A549 (cell line): ENCODE measurements at regions not wholly inside any gene's neighbourhood (a gene's known extent, or its start where the extent isn't known, plus 50 kb on each side); places are given as distances from the start of the nearest gene placed in this dataset.

ENCODE experiments used
- ATAC-seq, 2 experiments: fragments of 200-7000 bp in 1 of 2; fragments of >200 bp in 1 of 2; cut with Nextera tagmentation in 1 of 2; cut with Tn5 transposase in 1 of 2; 3 replicates each; pipeline versions ENCODE4 v1.8.0 to v1.9.1; 2018 to 2020; ENCODE audit warnings: mild to moderate bottlenecking in 1 of 2, moderate library complexity in 1 of 2
- CTCF ChIA-PET: fragments of 300-600 bp; sonication (Branson Sonifier 250); formaldehyde crosslinking; extraction: SDS; loops from one replicate; lab custom pipeline; 2021; ENCODE audit warnings: antibody characterized with exemption, inconsistent platforms; lab: Yijun Ruan, JAX
- POLR2A ChIA-PET: fragments of 350-600 bp; formaldehyde crosslinking; extraction: SDS; loops from one replicate; lab custom pipeline; 2021; ENCODE audit warnings: antibody characterized with exemption, inconsistent platforms; lab: Yijun Ruan, JAX
- DNase-seq, 2 experiments: peaks; one replicate each; pipeline versions ENCODE4 v3.0.0 to v3.0.0-alpha.2; 2011 to 2016; ENCODE audit warnings: low read depth in 1 of 2, low spot score in 1 of 2
- FAIRE-seq: peaks from 2 replicates; lab custom pipeline; 2011; peaks lifted over from hg19 to GRCh38; lab: Jason Lieb, UNC
- H3K27ac ChIP-seq, 2 experiments: fragments of >200 bp; sonication (Bioruptor Twin); formaldehyde crosslinking; 3 replicates each; pipeline ENCODE4 v1.5.1; 2016 to 2017
- H3K4me1 ChIP-seq: fragments of >200 bp; sonication (Bioruptor Twin); formaldehyde crosslinking; 3 replicates; pipeline ENCODE4 v1.6.1; 2016
- H3K4me2 ChIP-seq: fragments of >200 bp; sonication (Bioruptor Twin); formaldehyde crosslinking; 3 replicates; pipeline ENCODE4 v1.6.1; 2016
- H3K4me3 ChIP-seq: fragments of >200 bp; sonication (Bioruptor Twin); formaldehyde crosslinking; 3 replicates; pipeline ENCODE4 v1.5.1; 2016
- H3K9me3 ChIP-seq: fragments of >200 bp; sonication (Bioruptor Twin); formaldehyde crosslinking; 3 replicates; pipeline ENCODE4 v1.6.1; 2016
- CBX2 ChIP-seq: fragments of 200-600 bp; sonication (generic); IDR thresholded peaks from 2 replicates; pipeline ENCODE4 v1.6.1; 2016; ENCODE audit warnings: low read depth, mild to moderate bottlenecking, borderline replicate concordance
- CBX8 ChIP-seq: fragments of 200-600 bp; sonication (generic); IDR thresholded peaks from 2 replicates; pipeline ENCODE4 v1.6.1; 2016
- EHF ChIP-seq: fragments of 250-450 bp; sonication (Bioruptor Pico); IDR thresholded peaks from 2 replicates; pipeline ENCODE4 v1.5.0; 2020; ENCODE audit warnings: mild to moderate bottlenecking
- EP300 ChIP-seq, 2 experiments: fragments of >200 bp; sonication (Bioruptor Twin); formaldehyde crosslinking; IDR thresholded peaks; 2 replicates in 1 of 2; 3 replicates in 1 of 2; pipeline ENCODE4 v1.6.1; 2016 to 2017
- FOSL2 ChIP-seq, 2 experiments: fragments of 450-650 bp in 1 of 2; fragments of >200 bp in 1 of 2; sonication (Bioruptor Twin) in 1 of 2; formaldehyde crosslinking; IDR thresholded peaks; 2 replicates each; pipeline versions ENCODE4 v1.5.0 to v1.6.1; 2016 to 2020; ENCODE audit warnings: mild to moderate bottlenecking in 1 of 2, moderate library complexity in 1 of 2
- HEYL ChIP-seq: fragments of 250-450 bp; sonication (Bioruptor Pico); IDR thresholded peaks from 2 replicates; pipeline ENCODE4 v1.8.0; 2021; ENCODE audit warnings: mild to moderate bottlenecking, moderate library complexity
- HOXA7 ChIP-seq: fragments of 250-450 bp; sonication (Bioruptor Pico); IDR thresholded peaks from 2 replicates; pipeline ENCODE4 v1.5.0; 2020; ENCODE audit warnings: mild to moderate bottlenecking, moderate library complexity
- HOXB5 ChIP-seq: fragments of 250-450 bp; sonication (Bioruptor Pico); IDR thresholded peaks from 2 replicates; pipeline ENCODE4 v1.5.0; 2020; ENCODE audit warnings: mild to moderate bottlenecking, moderate library complexity
- JUN ChIP-seq, 2 experiments: fragments of >200 bp; sonication (Bioruptor Twin); formaldehyde crosslinking; IDR thresholded peaks; 2 replicates in 1 of 2; 3 replicates in 1 of 2; pipeline ENCODE4 v1.6.1; 2016 to 2017
- MAFK ChIP-seq: fragments of 450-650 bp; IDR thresholded peaks from 2 replicates; pipeline ENCODE4 v1.6.1; 2014; ENCODE audit not compliant: partially characterized antibody
- MAZ ChIP-seq: fragments of 150-350 bp; IDR thresholded peaks from 2 replicates; pipeline ENCODE4 v1.6.1; 2014; ENCODE audit warnings: antibody characterized with exemption, low read depth, low read length, borderline replicate concordance
- NFE2L2 ChIP-seq: fragments of 150-350 bp; conservative IDR thresholded peaks from 2 replicates; pipeline ENCODE4 v1.6.1; 2014; ENCODE audit warnings: low read length
- NPAS2 ChIP-seq: fragments of 250-450 bp; sonication (Bioruptor Pico); IDR thresholded peaks from 2 replicates; pipeline ENCODE4 v1.8.0; 2022; ENCODE audit warnings: mild to moderate bottlenecking, moderate library complexity, borderline replicate concordance
- RAD21 ChIP-seq, 2 experiments: fragments of >200 bp in 1 of 2; sonication (Bioruptor Twin) in 1 of 2; formaldehyde crosslinking in 1 of 2; IDR thresholded peaks in 1 of 2; conservative IDR thresholded peaks in 1 of 2; 2 replicates in 1 of 2; 3 replicates in 1 of 2; pipeline ENCODE4 v1.6.1; 2012 to 2018; ENCODE audit warnings: inconsistent platforms in 1 of 2
- RCOR1 ChIP-seq: fragments of 150-350 bp; IDR thresholded peaks from 2 replicates; pipeline ENCODE4 v1.6.1; 2014; ENCODE audit warnings: antibody characterized with exemption, low read length, low read depth
- RFX5 ChIP-seq: fragments of 450-650 bp; IDR thresholded peaks from 2 replicates; pipeline ENCODE4 v1.7.1; 2014; ENCODE audit warnings: antibody characterized with exemption, mild to moderate bottlenecking, moderate library complexity
- SREBF2 ChIP-seq: fragments of 450-650 bp; IDR thresholded peaks from 2 replicates; pipeline ENCODE4 v1.6.1; 2014; ENCODE audit warnings: mild to moderate bottlenecking, moderate library complexity
- TFCP2L1 ChIP-seq: fragments of 250-450 bp; sonication (Bioruptor Pico); IDR thresholded peaks from 2 replicates; pipeline ENCODE4 v1.5.0; 2021; ENCODE audit warnings: mild to moderate bottlenecking
- ZC3H11A ChIP-seq: fragments of 450-650 bp; IDR thresholded peaks from 2 replicates; pipeline ENCODE4 v1.6.1; 2014; ENCODE audit warnings: antibody characterized with exemption, mild to moderate bottlenecking
- ZFP36 ChIP-seq: fragments of 450-650 bp; IDR thresholded peaks from 2 replicates; pipeline ENCODE4 v1.6.1; 2014; ENCODE audit warnings: borderline replicate concordance; ENCODE audit not compliant: partially characterized antibody
- ZNF302 ChIP-seq: fragments of 250-450 bp; sonication (Bioruptor Pico); IDR thresholded peaks from 2 replicates; pipeline ENCODE4 v1.9.0; 2021; ENCODE audit warnings: inconsistent platforms, mild to moderate bottlenecking, moderate library complexity
- WGBS: methylation state at CpG from one replicate; pipeline ENCODE4 v1.1.6; 2017; ENCODE audit errors: missing lambda C conversion rate; 5-methylcytosine and 5-hydroxymethylcytosine counted together
- TF ChIP-seq, protein P1 (sequence below): IDR thresholded peaks from 2 replicates; pipeline ENCODE4 v1.6.1; 2012
- TF ChIP-seq, protein P2 (sequence below): fragments of 250-450 bp; sonication (Bioruptor Pico); IDR thresholded peaks from 2 replicates; pipeline ENCODE4 v1.5.0; 2020; ENCODE audit warnings: low read depth, mild to moderate bottlenecking, moderate library complexity
- TF ChIP-seq, protein P3 (sequence below): IDR thresholded peaks from 2 replicates; pipeline ENCODE4 v1.6.1; 2012; ENCODE audit warnings: low read depth, borderline replicate concordance
- TF ChIP-seq, protein P4 (sequence below): fragments of >200 bp; sonication (Bioruptor Twin); formaldehyde crosslinking; IDR thresholded peaks from 3 replicates; pipeline ENCODE4 v1.6.1; 2016
- TF ChIP-seq, protein P5 (sequence below): fragments of 150-350 bp; IDR thresholded peaks from 2 replicates; pipeline ENCODE4 v1.6.1; 2014; ENCODE audit warnings: low read depth, mild to moderate bottlenecking, low read length
- TF ChIP-seq, protein P6 (sequence below): fragments of 450-650 bp; IDR thresholded peaks from 2 replicates; pipeline ENCODE4 v1.6.1; 2014; ENCODE audit warnings: antibody characterized with exemption

DNA sequence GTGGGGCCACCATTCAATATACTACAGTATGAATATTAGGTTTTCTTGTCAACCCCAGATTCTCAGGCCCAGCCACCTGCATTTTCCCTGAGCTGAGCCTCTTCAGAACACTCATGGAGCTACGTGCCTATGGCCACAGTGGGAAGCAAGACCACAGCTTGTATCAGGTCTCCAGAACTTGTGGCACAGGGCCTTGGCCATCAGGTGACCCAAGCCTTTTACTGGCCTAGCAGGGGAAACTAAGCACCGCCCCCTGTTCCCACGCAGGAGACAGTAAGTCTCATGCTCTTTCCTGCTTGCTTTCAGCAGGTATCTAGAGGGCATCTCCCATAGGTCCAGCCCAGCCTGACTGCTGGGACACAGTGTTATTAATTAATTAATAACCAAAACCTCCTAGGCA is 138.4 kb upstream of the MAMLD1 start:
- 56% methylated on average over 1 of the region's 3 CpGs for WGBS
- CTCF ChIA-PET, result no interaction called here
- FAIRE-seq, result no peak
- H3K4me1 ChIP-seq, result no peaks in the 10 kb centered on the region
- no peak overlapping the region for H3K27ac ChIP-seq
- no peak overlapping the region for H3K4me2 ChIP-seq
- POLR2A ChIA-PET, result no interaction called here
- ATAC-seq, result no peak
- no peak overlapping the region for H3K4me3 ChIP-seq
- no peaks in the 10 kb centered on the region for H3K9me3 ChIP-seq
- TF ChIP-seq CBX8, result no peak
- no peak for TF ChIP-seq FOSL2 (IDR thresholded peaks at IDR 0.05)
- no peak for TF ChIP-seq FOSL2 (CRISPR knock-in tag; IDR thresholded peaks at IDR 0.05)
- no peak for TF ChIP-seq EP300 (IDR thresholded peaks at IDR 0.05)
- no peak for TF ChIP-seq CBX2
- TF ChIP-seq NFE2L2, result no peak
- TF ChIP-seq, protein P1, sequence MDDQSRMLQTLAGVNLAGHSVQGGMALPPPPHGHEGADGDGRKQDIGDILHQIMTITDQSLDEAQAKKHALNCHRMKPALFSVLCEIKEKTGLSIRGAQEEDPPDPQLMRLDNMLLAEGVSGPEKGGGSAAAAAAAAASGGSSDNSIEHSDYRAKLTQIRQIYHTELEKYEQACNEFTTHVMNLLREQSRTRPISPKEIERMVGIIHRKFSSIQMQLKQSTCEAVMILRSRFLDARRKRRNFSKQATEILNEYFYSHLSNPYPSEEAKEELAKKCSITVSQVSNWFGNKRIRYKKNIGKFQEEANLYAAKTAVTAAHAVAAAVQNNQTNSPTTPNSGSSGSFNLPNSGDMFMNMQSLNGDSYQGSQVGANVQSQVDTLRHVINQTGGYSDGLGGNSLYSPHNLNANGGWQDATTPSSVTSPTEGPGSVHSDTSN, result no peak
- TF ChIP-seq JUN (IDR thresholded peaks at IDR 0.05), result no peak
- TF ChIP-seq MAFK, result no peak
- no peak for TF ChIP-seq NPAS2 (CRISPR knock-in tag)
- TF ChIP-seq, protein P2, sequence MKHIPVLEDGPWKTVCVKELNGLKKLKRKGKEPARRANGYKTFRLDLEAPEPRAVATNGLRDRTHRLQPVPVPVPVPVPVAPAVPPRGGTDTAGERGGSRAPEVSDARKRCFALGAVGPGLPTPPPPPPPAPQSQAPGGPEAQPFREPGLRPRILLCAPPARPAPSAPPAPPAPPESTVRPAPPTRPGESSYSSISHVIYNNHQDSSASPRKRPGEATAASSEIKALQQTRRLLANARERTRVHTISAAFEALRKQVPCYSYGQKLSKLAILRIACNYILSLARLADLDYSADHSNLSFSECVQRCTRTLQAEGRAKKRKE (CRISPR knock-in tag), result no peak
- no peak for TF ChIP-seq RCOR1
- TF ChIP-seq, protein P3, sequence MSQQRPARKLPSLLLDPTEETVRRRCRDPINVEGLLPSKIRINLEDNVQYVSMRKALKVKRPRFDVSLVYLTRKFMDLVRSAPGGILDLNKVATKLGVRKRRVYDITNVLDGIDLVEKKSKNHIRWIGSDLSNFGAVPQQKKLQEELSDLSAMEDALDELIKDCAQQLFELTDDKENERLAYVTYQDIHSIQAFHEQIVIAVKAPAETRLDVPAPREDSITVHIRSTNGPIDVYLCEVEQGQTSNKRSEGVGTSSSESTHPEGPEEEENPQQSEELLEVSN, result no peak
- no peak for DNase-seq

DNA sequence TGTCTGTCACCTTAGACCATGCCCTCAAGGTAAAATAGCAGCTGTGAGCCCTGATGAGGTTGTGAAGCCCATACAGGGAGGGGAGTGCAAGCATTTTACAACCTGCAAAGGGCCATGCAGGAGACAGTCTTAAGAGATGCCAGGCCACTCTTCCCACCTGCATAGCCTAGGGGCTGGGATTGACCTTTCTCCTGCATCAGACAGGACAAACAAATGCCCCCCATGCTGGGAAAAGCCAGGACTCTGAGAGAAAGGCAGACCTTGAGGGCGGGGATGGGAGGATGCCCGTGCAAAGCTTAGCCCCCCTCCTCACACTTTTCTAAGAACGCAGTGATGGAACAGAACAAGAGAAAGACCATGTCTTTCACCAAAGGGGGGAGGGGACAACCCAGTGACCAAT is 137.9 kb upstream of the MAMLD1 start:
- FAIRE-seq (no peak), ATAC-seq (no peak)

DNA sequence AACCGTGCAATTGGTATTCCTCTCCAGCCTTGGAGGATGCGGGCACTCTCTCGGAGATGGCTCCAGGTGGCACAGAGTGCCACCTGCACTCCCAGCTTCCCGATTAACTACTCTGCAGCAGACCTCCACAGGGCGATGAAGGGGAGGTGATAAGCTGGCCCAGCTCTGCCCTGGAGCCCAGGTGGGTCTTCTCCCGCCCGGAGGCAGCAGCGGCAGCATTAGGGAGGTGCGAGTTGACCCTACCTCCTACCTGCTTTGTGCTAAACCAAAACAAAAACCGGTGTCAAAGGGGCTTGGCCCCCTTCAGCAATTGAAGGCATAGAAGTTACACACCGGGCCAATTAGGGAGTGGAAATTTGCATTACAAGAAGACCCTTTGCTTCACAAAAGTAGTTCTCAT is 137.4 kb upstream of the MAMLD1 start:
- H3K9me3 ChIP-seq, result no peaks in the 10 kb centered on the region
- H3K4me3 ChIP-seq, result no peak overlapping the region
- no peak overlapping the region for H3K27ac ChIP-seq
- ChIA-PET POLR2A (no interaction called here), CTCF (no interaction called here)
- no peak for FAIRE-seq
- ATAC-seq, result no peak
- TF ChIP-seq MAZ (no peak), RFX5 (no peak), CBX8 (no peak), HOXA7 (CRISPR knock-in tag) (no peak), HOXB5 (CRISPR knock-in tag) (no peak), TFCP2L1 (CRISPR knock-in tag) (no peak), EHF (CRISPR knock-in tag) (no peak), RAD21 (conservative IDR thresholded peaks at IDR 0.05 in 1 of 2, IDR thresholded peaks at IDR 0.05 in 1 of 2) (no peak), ZC3H11A (no peak), ZFP36 (no peak), HEYL (CRISPR knock-in tag) (no peak)
- TF ChIP-seq, protein P4, sequence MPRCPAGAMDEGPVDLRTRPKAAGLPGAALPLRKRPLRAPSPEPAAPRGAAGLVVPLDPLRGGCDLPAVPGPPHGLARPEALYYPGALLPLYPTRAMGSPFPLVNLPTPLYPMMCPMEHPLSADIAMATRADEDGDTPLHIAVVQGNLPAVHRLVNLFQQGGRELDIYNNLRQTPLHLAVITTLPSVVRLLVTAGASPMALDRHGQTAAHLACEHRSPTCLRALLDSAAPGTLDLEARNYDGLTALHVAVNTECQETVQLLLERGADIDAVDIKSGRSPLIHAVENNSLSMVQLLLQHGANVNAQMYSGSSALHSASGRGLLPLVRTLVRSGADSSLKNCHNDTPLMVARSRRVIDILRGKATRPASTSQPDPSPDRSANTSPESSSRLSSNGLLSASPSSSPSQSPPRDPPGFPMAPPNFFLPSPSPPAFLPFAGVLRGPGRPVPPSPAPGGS, result no peak
- TF ChIP-seq, protein P5, sequence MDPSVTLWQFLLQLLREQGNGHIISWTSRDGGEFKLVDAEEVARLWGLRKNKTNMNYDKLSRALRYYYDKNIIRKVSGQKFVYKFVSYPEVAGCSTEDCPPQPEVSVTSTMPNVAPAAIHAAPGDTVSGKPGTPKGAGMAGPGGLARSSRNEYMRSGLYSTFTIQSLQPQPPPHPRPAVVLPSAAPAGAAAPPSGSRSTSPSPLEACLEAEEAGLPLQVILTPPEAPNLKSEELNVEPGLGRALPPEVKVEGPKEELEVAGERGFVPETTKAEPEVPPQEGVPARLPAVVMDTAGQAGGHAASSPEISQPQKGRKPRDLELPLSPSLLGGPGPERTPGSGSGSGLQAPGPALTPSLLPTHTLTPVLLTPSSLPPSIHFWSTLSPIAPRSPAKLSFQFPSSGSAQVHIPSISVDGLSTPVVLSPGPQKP, result no peak
- WGBS, result 73% methylated on average over 11 of the region's 11 CpGs
- no peak overlapping the region for H3K4me2 ChIP-seq
- no peaks in the 10 kb centered on the region for H3K4me1 ChIP-seq
- no peak for DNase-seq

More for the DNA sequence above, 137.9 kb upstream of the MAMLD1 start:
- no peak overlapping the region for H3K4me2 ChIP-seq
- CTCF ChIA-PET, result no interaction called here
- H3K4me3 ChIP-seq, result no peak overlapping the region
- 89% methylated on average over 3 of the region's 3 CpGs for WGBS
- H3K27ac ChIP-seq, result no peak overlapping the region
- no peaks in the 10 kb centered on the region for H3K9me3 ChIP-seq
- POLR2A ChIA-PET, result no interaction called here
- TF ChIP-seq ZNF302 (CRISPR knock-in tag) (no peak), HOXA7 (CRISPR knock-in tag) (no peak), RCOR1 (no peak), FOSL2 (IDR thresholded peaks at IDR 0.05) (no peak), FOSL2 (CRISPR knock-in tag; IDR thresholded peaks at IDR 0.05) (no peak), EP300 (IDR thresholded peaks at IDR 0.05) (no peak), SREBF2 (no peak)
- TF ChIP-seq, protein P6, sequence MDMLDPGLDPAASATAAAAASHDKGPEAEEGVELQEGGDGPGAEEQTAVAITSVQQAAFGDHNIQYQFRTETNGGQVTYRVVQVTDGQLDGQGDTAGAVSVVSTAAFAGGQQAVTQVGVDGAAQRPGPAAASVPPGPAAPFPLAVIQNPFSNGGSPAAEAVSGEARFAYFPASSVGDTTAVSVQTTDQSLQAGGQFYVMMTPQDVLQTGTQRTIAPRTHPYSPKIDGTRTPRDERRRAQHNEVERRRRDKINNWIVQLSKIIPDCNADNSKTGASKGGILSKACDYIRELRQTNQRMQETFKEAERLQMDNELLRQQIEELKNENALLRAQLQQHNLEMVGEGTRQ, result no peak
- TF ChIP-seq, protein P3, result no peak
- H3K4me1 ChIP-seq, result no peaks in the 10 kb centered on the region
- no peak for DNase-seq
